HEK293T (cell line): ENCODE measurements at regions not wholly inside any gene's neighbourhood (a gene's known extent, or its start where the extent isn't known, plus 50 kb on each side); places are given as distances from the start of the nearest gene placed in this dataset.

ENCODE experiments used
- CTCF ChIA-PET: fragments of 350-600 bp; formaldehyde crosslinking; extraction: SDS; loops from one replicate; lab custom pipeline; 2021; ENCODE audit warnings: antibody characterized with exemption, inconsistent platforms; lab: Yijun Ruan, JAX
- POLR2A ChIA-PET: fragments of 350-600 bp; formaldehyde crosslinking; extraction: SDS; loops from one replicate; lab custom pipeline; 2020; ENCODE audit warnings: antibody characterized with exemption, inconsistent platforms; lab: Yijun Ruan, JAX
- DNase-seq: peaks from one replicate; pipeline ENCODE4 v3.0.0; 2012; ENCODE audit warnings: mixed read lengths; ENCODE audit errors: extremely low spot score
- ARNT ChIP-seq: fragments of 450-650 bp; IDR thresholded peaks from 2 replicates; pipeline ENCODE4 v1.6.1; 2017; ENCODE audit warnings: mild to moderate bottlenecking
- BHLHE40 ChIP-seq: fragments of 450-650 bp; IDR thresholded peaks from 2 replicates; pipeline ENCODE4 v1.6.1; 2016; ENCODE audit warnings: mild to moderate bottlenecking, moderate library complexity, borderline replicate concordance
- CTBP1 ChIP-seq: fragments of 450-650 bp; IDR thresholded peaks from 2 replicates; pipeline ENCODE4 v1.6.1; 2016; ENCODE audit warnings: borderline replicate concordance
- ELF4 ChIP-seq: fragments of 450-650 bp; IDR thresholded peaks from 2 replicates; pipeline ENCODE4 v1.6.1; 2017; ENCODE audit warnings: antibody characterized with exemption
- FOXA1 ChIP-seq: fragments of 450-650 bp; IDR thresholded peaks from 2 replicates; pipeline ENCODE4 v1.6.1; 2016; ENCODE audit warnings: mild to moderate bottlenecking
- FOXK2 ChIP-seq: fragments of 450-650 bp; IDR thresholded peaks from 2 replicates; pipeline ENCODE4 v1.6.1; 2016; ENCODE audit warnings: mild to moderate bottlenecking
- FOXM1 ChIP-seq: fragments of 450-650 bp; IDR thresholded peaks from 2 replicates; pipeline ENCODE4 v1.6.1; 2017; ENCODE audit warnings: mild to moderate bottlenecking, borderline replicate concordance
- HDGF ChIP-seq: fragments of 450-650 bp; IDR thresholded peaks from 2 replicates; pipeline ENCODE4 v1.6.1; 2017; ENCODE audit warnings: antibody characterized with exemption, borderline replicate concordance
- L3MBTL2 ChIP-seq: fragments of 450-650 bp; conservative IDR thresholded peaks from 2 replicates; pipeline ENCODE4 v1.6.1; 2016; ENCODE audit warnings: mild to moderate bottlenecking
- LEF1 ChIP-seq: fragments of 450-650 bp; IDR thresholded peaks from 2 replicates; pipeline ENCODE4 v1.6.1; 2017; ENCODE audit warnings: mild to moderate bottlenecking, borderline replicate concordance
- NFRKB ChIP-seq: fragments of 450-650 bp; IDR thresholded peaks from 2 replicates; pipeline ENCODE4 v1.6.1; 2016; ENCODE audit warnings: mild to moderate bottlenecking, moderate library complexity
- SP1 ChIP-seq: fragments of 450-650 bp; IDR thresholded peaks from 2 replicates; pipeline ENCODE4 v1.6.1; 2017
- SUZ12 ChIP-seq: fragments of 450-650 bp; IDR thresholded peaks from 2 replicates; pipeline ENCODE4 v1.6.1; 2016; ENCODE audit warnings: mild to moderate bottlenecking
- TARDBP ChIP-seq: fragments of 450-650 bp; IDR thresholded peaks from 2 replicates; pipeline ENCODE4 v1.6.1; 2016
- ZNF384 ChIP-seq: fragments of 450-650 bp; IDR thresholded peaks from 2 replicates; pipeline ENCODE4 v1.6.1; 2016
- TF ChIP-seq, protein P1 (sequence below): fragments of 450-650 bp; IDR thresholded peaks from 2 replicates; pipeline ENCODE4 v1.6.1; 2016

DNA sequence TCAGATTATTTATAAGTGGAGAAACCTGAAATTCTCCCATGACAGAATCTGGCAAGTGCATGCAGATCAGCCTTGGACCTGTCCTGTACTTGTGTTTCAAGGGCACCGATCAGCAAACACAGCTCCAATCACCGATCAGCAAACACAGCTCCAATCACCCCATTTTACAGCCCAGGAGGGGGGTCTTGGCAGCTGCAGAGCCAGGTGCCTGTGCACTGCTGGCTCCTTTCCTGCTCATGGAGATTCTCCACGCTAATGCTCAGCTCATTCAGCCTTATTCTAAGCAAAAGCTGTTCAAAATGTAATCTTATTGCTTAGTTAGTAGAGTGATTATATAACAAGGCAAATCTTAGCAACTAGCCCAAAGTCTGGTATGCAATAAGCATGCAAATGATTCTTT, 623.1 kb upstream of the HS6ST1 start:
- ChIA-PET POLR2A (no interaction called here), CTCF (no interaction called here)
- TF ChIP-seq ELF4 (no peak), LEF1 (no peak), SP1 (no peak), ZNF384 (no peak), NFRKB (no peak), SUZ12 (no peak), FOXK2 (no peak), HDGF (no peak), CTBP1 (no peak), TARDBP (no peak), FOXA1 (no peak), L3MBTL2 (no peak), FOXM1 (no peak), ARNT (no peak), BHLHE40 (no peak)
- TF ChIP-seq, protein P1, sequence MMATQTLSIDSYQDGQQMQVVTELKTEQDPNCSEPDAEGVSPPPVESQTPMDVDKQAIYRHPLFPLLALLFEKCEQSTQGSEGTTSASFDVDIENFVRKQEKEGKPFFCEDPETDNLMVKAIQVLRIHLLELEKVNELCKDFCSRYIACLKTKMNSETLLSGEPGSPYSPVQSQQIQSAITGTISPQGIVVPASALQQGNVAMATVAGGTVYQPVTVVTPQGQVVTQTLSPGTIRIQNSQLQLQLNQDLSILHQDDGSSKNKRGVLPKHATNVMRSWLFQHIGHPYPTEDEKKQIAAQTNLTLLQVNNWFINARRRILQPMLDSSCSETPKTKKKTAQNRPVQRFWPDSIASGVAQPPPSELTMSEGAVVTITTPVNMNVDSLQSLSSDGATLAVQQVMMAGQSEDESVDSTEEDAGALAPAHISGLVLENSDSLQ: no peak
- DNase-seq: no peak

DNA sequence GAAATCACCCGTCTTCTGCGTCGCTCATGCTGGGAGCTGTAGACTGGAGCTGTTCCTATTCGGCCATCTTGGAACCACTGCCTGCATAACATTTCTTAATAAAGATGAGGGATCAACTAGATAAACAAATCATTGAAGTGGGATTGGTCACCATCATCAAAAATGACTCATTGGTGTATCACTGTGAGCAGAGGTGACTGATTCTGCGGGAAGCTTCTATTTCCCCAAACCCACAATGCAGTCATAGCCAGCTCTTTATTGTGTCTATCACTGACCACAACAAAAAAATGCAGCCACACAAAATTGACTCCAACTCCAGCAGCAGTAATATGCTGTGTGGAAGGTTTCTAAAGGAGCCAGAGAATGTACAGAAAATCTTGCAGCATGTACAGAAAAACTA, 630.7 kb upstream of the HS6ST1 start:
- ChIA-PET CTCF (no interaction called here), POLR2A (no interaction called here)
- DNase-seq: no peak
- TF ChIP-seq ELF4 (no peak), ZNF384 (no peak)

DNA sequence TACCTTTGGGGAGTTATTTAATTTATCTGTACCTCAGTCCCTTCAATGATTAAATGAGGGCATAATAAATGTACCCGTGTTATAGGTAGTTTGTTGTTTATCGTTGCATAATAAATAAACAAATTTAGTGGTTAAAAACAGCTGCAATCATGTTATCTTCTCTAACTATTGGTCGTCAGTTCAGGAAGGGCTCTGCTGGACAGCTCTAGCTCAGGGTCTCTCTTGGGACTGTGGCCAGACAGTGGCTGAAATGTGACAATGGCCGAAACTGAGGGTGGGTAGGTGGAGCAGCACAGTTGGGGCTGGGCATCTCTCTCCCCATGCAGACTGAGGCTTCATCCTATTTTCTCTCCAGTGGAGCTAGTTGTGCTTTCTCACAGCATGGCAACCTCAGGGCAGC, 632.1 kb upstream of the HS6ST1 start:
- ChIA-PET CTCF (no interaction called here), POLR2A (no interaction called here)
- DNase-seq: no peak
- no peak for TF ChIP-seq TARDBP
- TF ChIP-seq NFRKB: no peak
- no peak for TF ChIP-seq FOXA1
- TF ChIP-seq, protein P1: no peak
- TF ChIP-seq FOXM1: no peak
- TF ChIP-seq SP1: no peak
- no peak for TF ChIP-seq ZNF384
- no peak for TF ChIP-seq ELF4
- TF ChIP-seq ARNT: no peak
- no peak for TF ChIP-seq FOXK2
- no peak for TF ChIP-seq SUZ12
- TF ChIP-seq HDGF: no peak
- TF ChIP-seq CTBP1: no peak
- TF ChIP-seq LEF1: no peak
- TF ChIP-seq BHLHE40: no peak
- TF ChIP-seq L3MBTL2: no peak

DNA sequence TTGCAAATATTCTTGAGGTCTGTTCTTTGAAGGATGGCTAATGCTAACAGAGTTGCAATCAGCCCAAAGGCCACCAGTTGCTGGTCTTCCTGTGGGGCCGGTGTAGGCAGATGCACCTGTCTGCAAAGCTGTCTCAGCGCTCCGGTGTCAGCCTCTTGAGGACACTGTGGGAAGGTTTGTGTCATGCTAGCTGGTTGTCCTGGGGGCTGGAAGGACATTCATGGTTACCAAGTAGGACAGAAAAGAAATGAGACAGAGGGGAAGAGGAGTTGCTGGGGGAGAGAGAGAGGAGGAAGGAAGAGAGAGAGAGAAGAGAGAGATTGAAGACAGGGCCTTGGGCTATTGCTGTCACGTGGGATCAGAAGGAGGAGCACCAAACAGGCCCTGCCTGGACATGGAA, 639.6 kb upstream of the HS6ST1 start:
- ChIA-PET POLR2A (no interaction called here), CTCF (no interaction called here)
- DNase-seq: no peak
- TF ChIP-seq FOXK2 (no peak), SUZ12 (no peak), HDGF (no peak), BHLHE40 (no peak), FOXM1 (no peak), TARDBP (no peak), CTBP1 (no peak), FOXA1 (no peak), ZNF384 (no peak), SP1 (no peak), LEF1 (no peak), NFRKB (no peak), ARNT (no peak), ELF4 (no peak), L3MBTL2 (no peak)
- TF ChIP-seq, protein P1: no peak

DNA sequence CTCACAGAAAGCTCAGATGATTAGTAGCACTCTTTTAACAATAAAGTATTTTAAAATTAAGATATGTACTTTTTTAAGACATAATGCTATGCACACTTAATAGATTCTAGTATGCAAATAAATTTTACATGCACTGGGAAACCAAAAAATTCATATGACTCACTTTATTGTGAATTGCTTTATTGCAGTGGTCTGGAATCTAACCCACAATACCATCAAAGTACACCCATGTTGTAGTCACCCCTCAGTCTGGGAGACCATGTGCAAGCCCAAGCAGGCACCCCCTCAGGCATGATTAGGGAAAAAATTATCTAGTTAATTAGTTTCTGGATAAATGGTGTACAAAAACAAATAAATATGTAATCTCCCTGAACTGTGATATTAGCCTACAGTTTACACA, 649.0 kb upstream of the HS6ST1 start:
- POLR2A ChIA-PET: no interaction called here
- DNase-seq: no peak
- TF ChIP-seq FOXK2: no peak
- CTCF ChIA-PET: no interaction called here

DNA sequence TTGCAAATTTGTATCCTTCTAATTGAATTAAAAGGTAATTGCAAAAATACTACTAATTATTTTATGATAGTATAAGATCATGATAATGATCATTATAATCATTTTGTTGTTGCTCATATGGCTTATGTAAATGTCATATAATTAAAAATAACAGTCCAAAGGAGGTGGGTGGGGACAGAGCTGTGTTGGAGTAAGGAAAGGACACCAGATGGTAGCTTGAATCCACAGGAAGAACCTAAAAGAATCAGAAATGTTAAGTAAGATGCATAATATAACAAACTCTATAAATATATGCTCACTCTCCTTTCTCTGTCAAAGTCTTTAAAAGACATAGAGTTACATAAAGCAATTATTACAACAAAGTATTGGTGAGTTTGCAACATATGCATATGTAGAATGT, 650.7 kb upstream of the HS6ST1 start:
- no peak for TF ChIP-seq BHLHE40
- no peak for TF ChIP-seq TARDBP
- CTCF ChIA-PET: no interaction called here
- POLR2A ChIA-PET: no interaction called here
- no peak for DNase-seq

DNA sequence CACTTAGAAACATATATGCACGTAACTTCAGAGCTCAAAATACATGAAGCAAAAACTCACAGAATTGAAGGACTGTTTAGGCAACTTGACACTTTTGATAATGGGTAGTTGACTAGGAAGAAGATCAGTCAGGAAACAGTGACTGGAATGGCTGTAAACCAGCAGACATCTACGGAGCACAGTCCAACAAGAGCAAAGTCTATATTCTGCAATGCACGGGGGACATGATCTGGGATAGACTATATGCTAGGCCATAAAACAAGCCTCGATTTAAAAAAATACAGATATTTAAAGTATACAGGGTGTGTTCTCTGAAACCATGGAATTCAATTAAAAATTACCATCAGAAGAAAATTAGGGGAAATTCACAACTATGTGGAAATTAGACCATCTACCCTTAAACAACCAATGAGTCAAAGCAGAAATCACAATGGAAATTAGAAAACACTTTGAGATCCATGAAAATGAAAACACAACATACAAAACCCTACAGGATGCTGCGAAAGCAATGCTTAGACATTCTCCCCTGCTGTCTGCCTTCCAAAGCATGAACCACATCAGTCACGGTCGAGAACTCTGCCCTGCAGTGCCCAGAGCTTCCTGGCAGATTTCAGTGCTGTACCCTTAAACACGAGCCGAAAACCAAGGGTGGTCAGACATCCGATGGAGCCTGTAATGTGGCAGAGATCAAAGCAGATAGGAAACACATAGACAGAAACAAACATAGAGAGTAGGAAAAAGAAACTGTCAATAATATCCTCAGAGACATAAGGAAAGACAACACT, 651.9 kb upstream of the HS6ST1 start:
- TF ChIP-seq FOXA1 (no peak), ELF4 (no peak), FOXK2 (no peak), ZNF384 (no peak)
- no peak for DNase-seq
- ChIA-PET POLR2A (no interaction called here), CTCF (interaction anchor here (0.8 kb wide), 1 partner anchor 13 kb away, joined by 3 read pairs; no protein-coding TSS in a partner anchor)
